ENCODE measurements at regions not wholly inside any gene's neighbourhood (a gene's known extent, or its start where the extent isn't known, plus 50 kb on each side); places are given as distances from the start of the nearest gene placed in this dataset.

- TF ChIP-seq TEAD4 (IDR thresholded peaks at IDR 0.05): no peak
- no peak for TF ChIP-seq REST (IDR thresholded peaks at IDR 0.05; ENCODE audit: low read depth)
- no peak for TF ChIP-seq CEBPB (IDR thresholded peaks at IDR 0.05)
- no peak for TF ChIP-seq CREB1 (IDR thresholded peaks at IDR 0.05; ENCODE audit: low read depth)
- TF ChIP-seq TAF1 (IDR thresholded peaks at IDR 0.05; ENCODE audit: low read depth): no peak
- TF ChIP-seq EP300 (IDR thresholded peaks at IDR 0.05; ENCODE audit: borderline replicate concordance): no peak
- no peak for TF ChIP-seq NFIC (IDR thresholded peaks at IDR 0.05)
Observed at GRCh38 chr5:104573949-104574709, 1011.5 kb upstream of the NUDT12 start.
